MM.1S (cell line): ENCODE measurements at regions not wholly inside any gene's neighbourhood (a gene's known extent, or its start where the extent isn't known, plus 50 kb on each side); places are given as distances from the start of the nearest gene placed in this dataset.

Experiments used
- CTCF ChIP-seq: fragments of 300-600 bp; sonication (generic); IDR thresholded peaks from 2 replicates; pipeline ENCODE4 v1.5.1; 2016; ENCODE audit warnings: antibody characterized with exemption, low read length, mixed read lengths
- EZH2 ChIP-seq: fragments of 300-600 bp; sonication (generic); optimal IDR thresholded peaks from 2 replicates; pipeline ENCODE3; 2017; ENCODE audit warnings: low read depth, mild to moderate bottlenecking, antibody characterized with exemption, low read length, mixed read lengths

DNA sequence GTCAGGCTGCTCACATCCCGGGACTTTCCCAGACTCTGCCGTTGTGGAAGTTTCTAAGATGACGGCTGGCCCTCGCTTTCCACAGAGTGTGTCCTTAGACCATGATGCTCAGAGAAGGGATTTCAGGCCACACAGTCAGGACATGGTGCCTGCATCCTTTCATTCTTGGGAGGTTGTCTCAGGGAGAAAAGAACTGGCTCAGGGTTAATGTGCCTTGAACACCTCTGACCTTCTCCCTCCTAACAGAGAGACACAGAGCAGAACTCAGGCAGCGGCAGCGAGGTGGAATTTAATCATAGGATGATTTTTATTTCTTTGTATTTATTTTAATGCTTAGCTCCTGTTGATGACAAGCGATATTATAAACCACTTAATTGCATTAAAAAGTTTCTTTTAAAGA lies 96.9 kb upstream of the ATP2B2 start:
- TF ChIP-seq CTCF (no peak), EZH2 (no peak)
